Ectodermal cell (in vitro differentiated cells): ENCODE measurements at regions not wholly inside any gene's neighbourhood (a gene's known extent, or its start where the extent isn't known, plus 50 kb on each side); places are given as distances from the start of the nearest gene placed in this dataset.

ENCODE experiments used
- H3K27ac ChIP-seq: 2 replicates; pipeline ENCODE4 v1.7.0; 2013; ENCODE audit warnings: mild to moderate bottlenecking, low read depth, low read length; ENCODE audit not compliant: insufficient read depth, poor library complexity, severe bottlenecking
- H3K27me3 ChIP-seq: 2 replicates; pipeline ENCODE4 v1.7.0; 2013; ENCODE audit warnings: mild to moderate bottlenecking, low read length; ENCODE audit not compliant: insufficient read depth, control insufficient read depth, poor library complexity, severe bottlenecking
- H3K36me3 ChIP-seq: one replicate; pipeline ENCODE4 v1.7.0; 2013; ENCODE audit warnings: low read length; ENCODE audit not compliant: control insufficient read depth, insufficient read depth
- H3K4me1 ChIP-seq: one replicate; pipeline ENCODE4 v1.7.0; 2013; ENCODE audit warnings: low read length; ENCODE audit not compliant: control insufficient read depth, insufficient read depth
- H3K4me3 ChIP-seq: 2 replicates; pipeline ENCODE4 v1.7.0; 2013; ENCODE audit warnings: low read depth, low read length, control low read depth; ENCODE audit not compliant: insufficient read depth
- H3K9me3 ChIP-seq: 2 replicates; pipeline ENCODE4 v1.7.0; 2013; ENCODE audit warnings: mild to moderate bottlenecking, low read length, moderate library complexity; ENCODE audit not compliant: control insufficient read depth
- whole genome bisulfite sequencing, 2 experiments: methylation state at CpG; one replicate each; pipeline ENCODE4 v1.1.7; 2013; ENCODE audit warnings: missing lambda C conversion rate in 2 of 2; 5-methylcytosine and 5-hydroxymethylcytosine counted together

GRCh38 chr11:42521994-42522393 lies 789.8 kb upstream of the API5 start:
- Histone ChIP-seq H3K36me3 (no peaks in the 10 kb centered on the region), H3K27ac (no peak overlapping the region), H3K27me3 (no peaks in the 10 kb centered on the region), H3K4me3 (no peak overlapping the region), H3K4me1 (peaks cover 17% of the 10 kb centered on the region), H3K9me3 (no peaks in the 10 kb centered on the region)
- 85 to 96% methylated on average over 4 of the region's 4 CpGs for WGBS, 2 experiments

GRCh38 chr11:42524534-42525227 lies 787.1 kb upstream of the API5 start:
- H3K9me3 ChIP-seq: no peaks in the 10 kb centered on the region
- H3K36me3 ChIP-seq: no peaks in the 10 kb centered on the region
- WGBS, 2 experiments: 16% methylated on average over 6 of the region's 7 CpGs
- H3K4me1 ChIP-seq: peaks cover 17% of the 10 kb centered on the region
- no peak overlapping the region for H3K4me3 ChIP-seq
- no peak overlapping the region for H3K27ac ChIP-seq
- H3K27me3 ChIP-seq: no peaks in the 10 kb centered on the region

GRCh38 chr11:42526426-42526825 lies 785.4 kb upstream of the API5 start:
- no peak overlapping the region for H3K27ac ChIP-seq
- H3K4me3 ChIP-seq: no peak overlapping the region
- peaks cover 17% of the 10 kb centered on the region for H3K4me1 ChIP-seq
- no peaks in the 10 kb centered on the region for H3K36me3 ChIP-seq
- no peaks in the 10 kb centered on the region for H3K9me3 ChIP-seq
- 77 to 84% methylated on average over 4 of the region's 4 CpGs for WGBS, 2 experiments
- no peaks in the 10 kb centered on the region for H3K27me3 ChIP-seq

- no peaks in the 10 kb centered on the region for H3K36me3 ChIP-seq
- 92 to 100% methylated on average over 2 of the region's 2 CpGs for WGBS, 2 experiments
These were observed 783.3 kb upstream of the API5 start for GRCh38 chr11:42528471-42528870.

GRCh38 chr11:42528911-42529310 lies 782.9 kb upstream of the API5 start:
- H3K9me3 ChIP-seq: no peaks in the 10 kb centered on the region
- no peak overlapping the region for H3K4me3 ChIP-seq
- H3K27ac ChIP-seq: no peak overlapping the region
- 86 to 94% methylated on average over 2 of the region's 2 CpGs for WGBS, 2 experiments
- peaks cover 15% of the 10 kb centered on the region for H3K4me1 ChIP-seq
- no peaks in the 10 kb centered on the region for H3K36me3 ChIP-seq
- no peaks in the 10 kb centered on the region for H3K27me3 ChIP-seq

More at GRCh38 chr11:42528471-42528870, 783.3 kb upstream of the API5 start:
- Histone ChIP-seq H3K27ac (no peak overlapping the region), H3K27me3 (no peaks in the 10 kb centered on the region), H3K9me3 (no peaks in the 10 kb centered on the region), H3K4me3 (no peak overlapping the region), H3K4me1 (peaks cover 17% of the 10 kb centered on the region)

- no peaks in the 10 kb centered on the region for H3K4me1 ChIP-seq
- WGBS, 2 experiments: 90 to 92% methylated on average over 5 of the region's 5 CpGs
These were observed 775.0 kb upstream of the API5 start for GRCh38 chr11:42536611-42537360.

GRCh38 chr11:42542336-42542735 lies 769.5 kb upstream of the API5 start:
- Histone ChIP-seq H3K9me3 (no peaks in the 10 kb centered on the region), H3K4me3 (no peak overlapping the region), H3K27ac (no peak overlapping the region), H3K27me3 (no peaks in the 10 kb centered on the region), H3K4me1 (no peaks in the 10 kb centered on the region), H3K36me3 (no peaks in the 10 kb centered on the region)
- WGBS, 2 experiments: 82 to 89% methylated on average over 1 of the region's 1 CpG

More at GRCh38 chr11:42536611-42537360, 775.0 kb upstream of the API5 start:
- Histone ChIP-seq H3K36me3 (no peaks in the 10 kb centered on the region), H3K27me3 (no peaks in the 10 kb centered on the region), H3K27ac (no peak overlapping the region), H3K4me3 (no peak overlapping the region), H3K9me3 (no peaks in the 10 kb centered on the region)

- WGBS, 2 experiments: 71 to 92% methylated on average over 1 of the region's 1 CpG
- Histone ChIP-seq H3K27me3 (no peaks in the 10 kb centered on the region), H3K4me1 (no peaks in the 10 kb centered on the region), H3K9me3 (no peaks in the 10 kb centered on the region), H3K4me3 (no peak overlapping the region), H3K27ac (no peak overlapping the region), H3K36me3 (no peaks in the 10 kb centered on the region)
These were observed 767.9 kb upstream of the API5 start for GRCh38 chr11:42543844-42544419.

- Histone ChIP-seq H3K4me1 (no peaks in the 10 kb centered on the region), H3K4me3 (no peak overlapping the region), H3K27me3 (no peaks in the 10 kb centered on the region), H3K36me3 (no peaks in the 10 kb centered on the region), H3K9me3 (no peaks in the 10 kb centered on the region), H3K27ac (no peak overlapping the region)
- WGBS, 2 experiments: 72 to 77% methylated on average over 5 of the region's 5 CpGs
These were observed 767.1 kb upstream of the API5 start for GRCh38 chr11:42544726-42545125.

- no peaks in the 10 kb centered on the region for H3K9me3 ChIP-seq
- WGBS, 2 experiments: 86 to 93% methylated on average over 3 of the region's 3 CpGs
- H3K27ac ChIP-seq: no peak overlapping the region
- no peak overlapping the region for H3K4me3 ChIP-seq
- no peaks in the 10 kb centered on the region for H3K36me3 ChIP-seq
- H3K4me1 ChIP-seq: no peaks in the 10 kb centered on the region
- H3K27me3 ChIP-seq: no peaks in the 10 kb centered on the region
These were observed 765.8 kb upstream of the API5 start for GRCh38 chr11:42545954-42546353.
